Kidney (tissue), 13 donors: ENCODE measurements at regions not wholly inside any gene's neighbourhood (a gene's known extent, or its start where the extent isn't known, plus 50 kb on each side); places are given as distances from the start of the nearest gene placed in this dataset.

Source experiments
- DNase-seq, 5 donors: peaks; one replicate each; pipeline ENCODE4 v3.0.0-alpha.2; 2013 to 2020
- FAIRE-seq: peaks from 2 replicates; lab custom pipeline; 2012; peaks lifted over from hg19 to GRCh38; lab: Jason Lieb, UNC
- H3K27ac ChIP-seq, 2 donors: one replicate each; pipeline ENCODE4 v1.7.0; 2013; ENCODE audit warnings: low read depth in 2 of 2, low read length in 2 of 2, inconsistent platforms in 1 of 2
- H3K27me3 ChIP-seq: one replicate; pipeline ENCODE4 v1.7.1; 2013; ENCODE audit warnings: low read length, inconsistent platforms; ENCODE audit not compliant: control insufficient read depth, insufficient read depth
- H3K36me3 ChIP-seq, 3 donors: one replicate each; pipeline versions ENCODE4 v1.7.0 to v1.7.1; 2013; ENCODE audit warnings: low read length in 3 of 3, control low read depth in 1 of 3, inconsistent platforms in 1 of 3; ENCODE audit not compliant: insufficient read depth in 3 of 3, control insufficient read depth in 2 of 3
- H3K4me1 ChIP-seq, 3 donors: one replicate each; pipeline versions ENCODE4 v1.7.0 to v1.7.1; 2013; ENCODE audit warnings: low read length in 3 of 3, inconsistent platforms in 1 of 3, low read depth in 1 of 3; ENCODE audit not compliant: control insufficient read depth in 2 of 3, insufficient read depth in 2 of 3
- H3K4me3 ChIP-seq, 3 donors: one replicate each; pipeline versions ENCODE4 v1.7.0 to v1.8.1; 2013; ENCODE audit warnings: low read length in 3 of 3, control low read depth in 1 of 3, inconsistent platforms in 1 of 3
- H3K9ac ChIP-seq, 3 donors: one replicate each; pipeline versions ENCODE4 v1.7.0 to v1.7.1; 2013; ENCODE audit warnings: low read length in 3 of 3, control low read depth in 1 of 3, inconsistent platforms in 1 of 3
- H3K9me3 ChIP-seq, 3 donors: one replicate each; pipeline versions ENCODE4 v1.7.0 to v1.7.1; 2013; ENCODE audit warnings: low read length in 3 of 3, control low read depth in 1 of 3, inconsistent platforms in 1 of 3; ENCODE audit not compliant: control insufficient read depth in 2 of 3, insufficient read depth in 1 of 3
- CTCF ChIP-seq: IDR thresholded peaks from 3 replicates; pipeline ENCODE4 v1.5.1; 2012; ENCODE audit warnings: mild to moderate bottlenecking, moderate library complexity, borderline replicate concordance; ENCODE audit not compliant: insufficient read depth; ENCODE audit errors: extremely low read depth
- intact Hi-C: fragments of 100-400 bp; cut with DNase I; formaldehyde crosslinking; loops from one replicate; pipeline ENCODE4 v1.11.1; 2022
- donor health status: control.
- donor health status: control.
- donor health status: control.
- donor health status: control.
- donor health status: control.
- donor health status: DM: yes; HTN: yes; CAD: no.
- donor health status: Normal renal cell carcinoma (clear cell type).

GRCh38 chr9:75487856-75488718 is 399.8 kb downstream of the OSTF1 start:
- Histone ChIP-seq H3K4me3 (no peak overlapping the region), H3K9ac (no peak overlapping the region), H3K27me3 (no peaks in the 10 kb centered on the region), H3K36me3 (no peaks in the 10 kb centered on the region), H3K9me3 (peaks cover 0 to 5% (median 0%) of the 10 kb centered on the region in 3 donors), H3K4me1 (peaks cover 0 to 2% (median 0%) of the 10 kb centered on the region in 3 donors), H3K27ac (no peak overlapping the region)
- DNase-seq (peak in 3 of 5 donors; percentile 15 to 68 (median 40)), FAIRE-seq (no peak)
- TF ChIP-seq CTCF: no peak
- intact Hi-C loops: no loop called here

- Histone ChIP-seq H3K9me3 (no peaks in the 10 kb centered on the region), H3K4me3 (no peak overlapping the region), H3K9ac (no peak overlapping the region), H3K27ac (no peak overlapping the region), H3K4me1 (peaks cover 0 to 2% (median 0%) of the 10 kb centered on the region in 3 donors), H3K36me3 (no peaks in the 10 kb centered on the region), H3K27me3 (no peaks in the 10 kb centered on the region)
- no peak for TF ChIP-seq CTCF
- intact Hi-C loops: no loop called here
- no peak for DNase-seq
- no peak for FAIRE-seq
Observed at GRCh38 chr9:75488719-75489110, 400.4 kb downstream of the OSTF1 start.

GRCh38 chr9:75490326-75490725 is 400.1 kb upstream of the PCSK5 start:
- H3K9ac ChIP-seq: no peak overlapping the region
- H3K4me1 ChIP-seq: peaks cover 0 to 2% (median 0%) of the 10 kb centered on the region in 3 donors
- DNase-seq (no peak), FAIRE-seq (no peak)
- no peaks in the 10 kb centered on the region for H3K9me3 ChIP-seq
- no peaks in the 10 kb centered on the region for H3K27me3 ChIP-seq
- no peak overlapping the region for H3K4me3 ChIP-seq
- TF ChIP-seq CTCF: no peak
- intact Hi-C loops: no loop called here
- no peaks in the 10 kb centered on the region for H3K36me3 ChIP-seq
- H3K27ac ChIP-seq: no peak overlapping the region
